Coronary artery (tissue), 2 donors: ENCODE measurements at regions not wholly inside any gene's neighbourhood (a gene's known extent, or its start where the extent isn't known, plus 50 kb on each side); places are given as distances from the start of the nearest gene placed in this dataset.

ENCODE experiments used
- DNase-seq: peaks from one replicate; pipeline ENCODE4 v3.0.0-alpha.2; 2017; ENCODE audit warnings: low spot score
- H3K27ac ChIP-seq, 2 donors: fragments of 200-600 bp; sonication (generic); one replicate each; pipeline ENCODE4 v1.5.1; 2016 to 2019
- H3K4me3 ChIP-seq: fragments of 200-600 bp; sonication (generic); 2 replicates; pipeline ENCODE4 v1.5.1; 2016; ENCODE audit warnings: mild to moderate bottlenecking, moderate library complexity
- TF ChIP-seq, protein P1 (sequence below): fragments of 200-600 bp; sonication (generic); IDR thresholded peaks from one replicate; pipeline ENCODE4 v1.5.1; 2019; ENCODE audit warnings: antibody characterized with exemption

DNA sequence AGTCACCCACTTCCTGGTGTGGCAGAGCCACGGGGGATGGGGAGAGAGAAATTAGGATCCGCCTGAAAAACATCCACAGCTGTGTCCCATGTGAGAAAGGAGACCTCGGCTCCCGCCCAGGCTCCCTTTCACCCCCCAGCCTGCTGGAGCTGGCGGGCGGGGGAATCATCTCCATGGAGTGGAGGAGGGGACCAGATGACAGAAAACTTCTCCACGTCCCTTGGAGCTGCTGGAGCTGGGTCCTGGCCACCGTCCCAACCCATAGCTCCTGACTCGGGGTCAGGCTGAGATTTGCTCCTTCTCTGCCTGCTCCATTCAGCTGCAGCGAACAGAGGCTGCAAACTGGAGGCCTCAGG is 113.8 kb downstream of the CEBPB start:
- Histone ChIP-seq H3K27ac (peak overlapping the region; percentile 85 to 86), H3K4me3 (no peak overlapping the region)
- TF ChIP-seq, protein P1, sequence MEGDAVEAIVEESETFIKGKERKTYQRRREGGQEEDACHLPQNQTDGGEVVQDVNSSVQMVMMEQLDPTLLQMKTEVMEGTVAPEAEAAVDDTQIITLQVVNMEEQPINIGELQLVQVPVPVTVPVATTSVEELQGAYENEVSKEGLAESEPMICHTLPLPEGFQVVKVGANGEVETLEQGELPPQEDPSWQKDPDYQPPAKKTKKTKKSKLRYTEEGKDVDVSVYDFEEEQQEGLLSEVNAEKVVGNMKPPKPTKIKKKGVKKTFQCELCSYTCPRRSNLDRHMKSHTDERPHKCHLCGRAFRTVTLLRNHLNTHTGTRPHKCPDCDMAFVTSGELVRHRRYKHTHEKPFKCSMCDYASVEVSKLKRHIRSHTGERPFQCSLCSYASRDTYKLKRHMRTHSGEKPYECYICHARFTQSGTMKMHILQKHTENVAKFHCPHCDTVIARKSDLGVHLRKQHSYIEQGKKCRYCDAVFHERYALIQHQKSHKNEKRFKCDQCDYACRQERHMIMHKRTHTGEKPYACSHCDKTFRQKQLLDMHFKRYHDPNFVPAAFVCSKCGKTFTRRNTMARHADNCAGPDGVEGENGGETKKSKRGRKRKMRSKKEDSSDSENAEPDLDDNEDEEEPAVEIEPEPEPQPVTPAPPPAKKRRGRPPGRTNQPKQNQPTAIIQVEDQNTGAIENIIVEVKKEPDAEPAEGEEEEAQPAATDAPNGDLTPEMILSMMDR: no peak
- peak; percentile 79 for DNase-seq

DNA sequence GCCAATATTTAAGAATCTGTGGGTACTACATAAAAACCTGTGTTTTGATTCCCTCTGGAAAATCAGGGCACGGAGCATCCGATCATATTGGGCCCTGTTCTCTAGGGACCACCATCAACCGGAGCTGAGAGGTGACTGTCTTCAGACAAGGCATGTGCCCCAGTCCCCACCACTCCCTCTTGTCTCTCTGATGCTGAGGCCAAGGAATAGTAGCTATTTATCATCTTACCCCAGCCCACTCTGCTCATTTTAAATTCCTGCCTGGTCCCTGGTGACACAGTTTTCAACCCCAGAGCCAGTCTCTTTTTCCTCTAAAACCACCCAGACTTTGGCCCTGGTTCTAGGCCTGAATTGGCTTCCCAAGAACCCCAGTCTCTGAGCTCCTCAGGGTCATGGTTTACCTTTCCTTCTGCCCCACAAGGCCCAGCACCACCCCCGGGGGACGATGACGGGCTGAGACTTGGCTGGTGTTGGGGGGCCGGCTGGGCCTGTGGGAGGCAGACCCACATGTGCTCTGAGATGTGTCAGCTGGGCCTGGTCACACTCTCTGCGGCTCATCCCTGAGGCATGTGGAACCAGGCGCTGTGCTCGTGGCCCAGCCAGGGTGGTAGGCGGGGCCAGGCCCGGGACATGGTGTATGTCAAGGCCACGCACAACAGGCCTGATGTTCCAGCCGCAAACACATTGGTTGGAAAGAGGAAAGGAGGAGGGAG is 114.4 kb downstream of the CEBPB start:
- DNase-seq: peak; percentile 95
- Histone ChIP-seq H3K27ac (peak overlapping the region; percentile 85 to 86), H3K4me3 (no peak overlapping the region)
- TF ChIP-seq, protein P1: no peak

DNA sequence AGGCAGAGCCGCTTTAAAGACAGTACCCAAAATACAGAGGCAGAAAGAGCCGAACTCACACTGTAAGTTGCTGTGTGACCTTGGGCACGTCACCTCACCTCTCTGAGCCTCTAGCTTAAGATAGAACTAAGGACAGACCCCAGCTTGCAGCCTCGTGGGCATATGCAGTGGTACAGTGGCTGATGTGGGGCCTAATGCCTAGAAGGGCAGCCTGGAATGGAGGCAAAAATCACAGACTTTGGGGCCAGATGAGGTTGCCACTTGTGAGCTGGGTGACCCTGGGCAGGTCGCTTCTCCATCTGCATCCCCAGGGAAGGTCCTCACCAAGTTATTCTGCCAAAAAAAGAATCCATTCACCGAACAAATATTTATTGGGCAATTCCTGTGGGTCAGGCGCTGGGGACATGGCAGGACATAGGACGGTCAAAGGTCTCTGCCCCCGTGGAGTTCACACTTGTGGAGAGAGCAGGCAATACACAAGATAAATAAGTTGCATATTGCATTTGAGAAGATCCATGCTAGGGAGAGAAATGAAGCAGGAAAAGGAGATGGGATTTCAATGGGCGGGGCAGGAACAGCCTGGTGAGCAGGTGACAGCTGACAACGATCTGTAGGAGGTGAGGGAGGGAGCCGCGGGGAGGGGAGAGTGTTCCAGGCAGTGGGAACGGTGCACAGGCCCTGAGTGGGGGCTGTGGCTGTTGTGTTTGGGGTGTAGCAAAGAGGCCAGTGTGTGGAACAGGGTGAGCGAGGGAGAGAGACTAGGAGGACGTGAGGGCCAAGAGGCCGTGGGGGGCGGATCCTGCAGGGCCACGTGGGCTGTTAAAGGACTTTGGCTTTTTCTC is 115.2 kb downstream of the CEBPB start:
- Histone ChIP-seq H3K27ac (peak overlapping the region; percentile 85 to 86), H3K4me3 (peak overlapping the region; percentile 15)
- TF ChIP-seq, protein P1: no peak
- peak; percentile 78 for DNase-seq

DNA sequence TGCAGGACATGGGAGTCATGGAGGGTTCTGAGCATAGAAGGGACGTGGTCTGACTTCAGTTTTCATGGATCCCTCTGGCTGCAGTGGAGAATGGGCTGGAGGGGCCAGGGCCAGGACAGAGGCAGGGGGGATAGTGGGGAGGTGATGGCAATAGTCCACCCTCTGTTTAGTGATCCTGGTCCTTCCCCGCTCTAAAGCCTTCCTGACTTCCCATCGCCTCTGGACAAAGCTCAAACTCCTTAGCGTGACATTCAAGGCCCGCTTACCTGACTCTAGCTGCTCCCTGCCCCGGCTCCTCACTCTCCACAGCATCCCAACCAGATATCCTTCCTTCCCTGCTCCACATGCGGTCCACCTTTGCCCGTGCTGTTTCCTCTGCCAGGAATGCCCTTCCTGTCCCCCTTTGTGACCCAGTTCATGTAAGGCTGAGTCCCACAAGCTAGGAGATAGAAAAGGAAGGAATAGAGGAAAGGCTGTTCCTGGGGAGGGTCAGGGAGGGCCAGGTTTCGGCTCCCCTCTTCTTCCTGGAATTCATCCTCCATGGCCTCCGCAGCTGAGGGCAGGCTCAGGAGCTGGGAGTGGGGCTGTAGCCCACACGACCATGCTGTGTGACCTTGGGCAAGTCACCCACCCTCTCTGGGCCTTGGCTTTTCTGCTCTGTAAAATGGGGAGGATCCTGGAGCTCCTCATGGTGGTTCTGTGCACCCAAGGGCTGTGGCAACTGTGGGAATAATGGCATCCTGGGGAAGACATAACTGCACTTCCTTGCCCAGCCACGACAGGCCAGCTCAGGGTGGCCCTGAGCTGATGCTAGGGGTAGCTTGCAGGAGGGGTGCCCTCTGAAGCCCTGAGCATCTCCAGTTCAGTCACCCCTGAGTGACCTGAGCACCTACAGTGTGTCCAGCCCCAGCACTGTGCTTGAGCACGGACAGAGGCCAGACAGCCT is 116.1 kb downstream of the CEBPB start:
- Histone ChIP-seq H3K27ac (peak overlapping the region; percentile 85 to 86), H3K4me3 (no peak overlapping the region)
- DNase-seq: peak; percentile 70
- TF ChIP-seq, protein P1: no peak

DNA sequence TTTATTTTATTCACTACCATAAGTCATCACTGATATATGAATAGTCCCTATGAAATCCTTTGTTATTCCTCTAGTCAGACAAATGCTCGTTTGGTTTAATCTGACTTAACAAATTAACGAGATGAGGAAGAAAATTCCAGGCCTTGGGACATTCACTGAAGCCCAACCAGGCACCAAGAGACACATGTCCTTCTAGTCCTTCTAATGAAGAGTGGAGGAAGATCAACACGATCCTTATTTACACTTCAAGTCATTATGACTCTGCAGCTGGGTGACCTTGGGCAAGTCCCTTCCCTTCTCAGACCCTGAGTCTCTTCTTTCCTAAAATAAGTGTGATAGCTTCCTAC is 117.5 kb downstream of the CEBPB start:
- H3K27ac ChIP-seq: peak overlapping the region; percentile 85 to 88
- TF ChIP-seq, protein P1: no peak
- peak overlapping the region; percentile 44 for H3K4me3 ChIP-seq
- DNase-seq: no peak

DNA sequence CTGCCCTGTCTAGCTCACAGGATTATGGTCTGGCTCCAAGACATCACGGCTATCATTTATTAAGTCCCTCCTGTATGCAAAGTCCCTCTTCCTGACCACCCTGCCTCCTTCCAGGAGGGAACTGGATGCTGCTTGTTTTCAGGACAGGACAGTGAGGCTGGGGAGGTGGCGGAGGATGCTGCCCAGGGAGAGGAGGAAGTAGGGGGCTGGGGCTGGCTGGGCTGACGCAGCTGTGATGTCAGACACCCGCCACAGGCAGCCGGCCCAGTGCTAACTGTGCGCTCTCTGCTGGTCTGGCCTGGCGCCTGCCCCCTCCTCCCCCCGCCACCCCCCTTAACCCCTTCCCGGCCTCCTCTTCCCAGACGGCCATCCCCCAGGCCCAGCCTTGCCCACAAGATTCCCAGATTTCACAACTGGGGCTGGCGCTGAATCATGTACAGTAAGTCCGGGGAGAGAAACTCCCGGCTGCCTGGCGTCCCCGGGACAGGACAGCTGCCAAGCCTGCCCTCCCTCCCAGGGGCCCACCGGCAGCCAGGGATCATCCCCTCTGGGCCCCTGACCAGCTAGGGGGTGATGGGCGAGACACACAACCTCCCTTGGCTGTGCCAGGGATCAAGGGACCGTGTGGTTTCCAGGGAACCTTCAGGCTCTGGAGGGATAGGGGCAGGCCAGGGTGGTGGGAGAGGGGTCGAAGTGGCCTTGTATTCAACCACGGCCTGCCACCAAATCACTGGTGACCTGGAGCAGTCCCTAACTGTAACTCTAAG is 118.1 kb downstream of the CEBPB start:
- TF ChIP-seq, protein P1: no peak
- Histone ChIP-seq H3K4me3 (peak overlapping the region; percentile 44), H3K27ac (peak overlapping the region; percentile 85 to 88)
- DNase-seq: peak; percentile 98
